GM21825 (cell line): ENCODE measurements at regions not wholly inside any gene's neighbourhood (a gene's known extent, or its start where the extent isn't known, plus 50 kb on each side); places are given as distances from the start of the nearest gene placed in this dataset.

Source experiments
- ATAC-seq: cut with Tn5 transposase; IDR thresholded peaks from one replicate; pipeline ENCODE4 v1.9.1; 2021; ENCODE audit warnings: mild to moderate bottlenecking, moderate library complexity; ENCODE audit not compliant: unreplicated experiment

DNA sequence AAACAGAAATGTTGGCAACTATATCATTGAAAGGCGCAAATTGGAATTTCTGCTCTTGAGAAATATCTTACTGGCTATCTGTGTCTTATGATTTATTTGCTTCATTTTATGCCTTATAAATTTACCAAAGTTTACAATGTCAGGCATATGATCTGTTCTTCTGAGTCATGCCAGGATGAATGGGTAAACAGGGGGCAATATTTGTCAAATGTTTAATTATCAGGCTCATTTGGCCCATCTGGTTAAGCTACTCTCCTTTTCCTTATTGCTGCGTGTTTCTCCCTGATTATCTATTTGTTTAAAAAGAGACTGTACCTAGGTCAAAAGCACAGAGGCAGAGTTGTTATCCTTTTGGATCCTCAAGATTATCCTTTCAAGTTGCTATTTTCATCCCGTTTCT lies 903.8 kb upstream of the PCDH10 start:
- ATAC-seq: no peak

DNA sequence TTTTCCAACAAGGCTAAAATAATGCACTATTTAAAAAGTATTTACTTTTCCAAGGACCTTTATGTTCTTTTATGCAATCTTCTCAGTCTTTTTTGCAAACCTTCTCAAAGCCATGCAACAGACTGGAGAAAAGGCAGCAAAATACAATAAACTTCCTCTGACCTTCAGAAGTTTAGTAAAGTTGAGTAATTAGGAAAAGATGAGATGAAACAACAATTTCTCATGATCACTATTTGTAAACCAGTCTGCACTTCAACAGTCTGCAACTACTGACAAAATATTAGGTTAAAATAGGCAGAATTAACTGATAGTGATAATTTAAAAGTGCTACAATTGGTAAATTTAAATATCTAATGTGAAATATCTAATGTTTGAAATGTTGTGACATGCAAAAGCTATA lies 884.9 kb upstream of the PCDH10 start:
- no peak for ATAC-seq

DNA sequence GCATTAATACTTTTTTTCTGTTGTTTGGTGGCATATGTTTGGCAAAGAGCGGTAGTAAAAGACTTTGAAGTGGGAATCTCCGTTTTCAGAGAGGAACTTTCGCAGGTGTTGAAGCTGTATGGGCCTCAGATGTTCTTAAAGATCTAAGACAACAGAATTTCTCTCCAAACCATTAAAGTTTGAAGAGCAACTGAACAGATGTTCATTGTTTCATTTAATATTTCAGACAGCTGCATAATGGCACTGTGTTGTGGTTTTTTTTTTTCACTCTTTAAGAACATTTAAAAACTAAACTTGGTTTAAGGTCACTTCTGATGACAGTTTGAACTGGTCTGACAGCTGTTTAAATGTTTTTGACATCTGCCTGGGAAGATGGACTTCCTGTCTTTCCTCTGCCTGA lies 882.7 kb upstream of the PCDH10 start:
- ATAC-seq: no peak

DNA sequence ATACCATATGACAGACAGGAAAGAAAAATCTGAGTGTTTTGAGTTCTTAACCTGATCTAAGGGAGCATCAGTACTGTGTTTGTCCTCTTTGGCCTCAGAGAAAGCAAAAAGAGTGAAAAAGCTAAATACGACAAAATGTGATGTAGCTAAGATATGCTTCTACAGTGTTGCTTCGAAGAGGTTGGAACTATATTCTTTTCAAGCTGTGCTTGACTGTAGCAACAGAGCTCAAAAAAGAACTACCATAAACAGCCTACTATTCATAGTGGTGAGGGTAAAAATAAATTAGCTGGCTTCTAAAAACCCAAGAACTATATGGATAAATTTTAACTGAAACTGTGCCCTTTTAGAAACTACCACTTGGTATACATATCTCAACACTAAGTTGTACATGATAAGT lies 881.8 kb upstream of the PCDH10 start:
- ATAC-seq: no peak

DNA sequence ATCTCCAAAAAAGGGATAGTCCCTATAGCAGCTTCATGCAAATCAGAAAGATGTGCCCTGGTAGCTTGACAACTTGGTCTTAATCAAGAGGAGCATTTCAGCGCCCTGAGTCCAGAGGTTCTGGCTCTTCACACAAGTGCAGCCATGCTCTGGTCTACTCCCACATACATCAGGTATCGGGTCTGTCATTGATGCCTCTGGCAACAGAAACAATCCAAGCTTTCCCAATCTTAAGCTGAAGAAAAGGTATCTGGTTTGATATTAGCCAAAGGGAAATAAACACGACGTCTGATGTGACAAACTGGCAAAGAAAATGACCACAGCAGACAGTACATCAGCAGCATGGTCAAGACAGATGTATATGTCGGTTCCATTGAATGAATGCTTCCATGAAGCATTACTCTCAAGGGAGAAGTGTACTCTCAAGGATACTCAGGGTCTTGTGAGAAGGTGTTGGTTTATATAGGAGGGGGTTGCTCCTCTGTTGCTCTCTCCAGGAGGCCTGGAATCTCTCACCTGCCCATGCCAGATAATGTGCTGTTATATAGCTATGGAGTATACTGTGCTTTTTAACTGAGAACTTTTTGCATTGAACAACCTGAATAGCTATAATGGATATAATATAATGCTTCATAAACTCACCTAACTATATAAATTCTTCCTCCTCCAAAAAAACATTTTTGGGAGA lies 879.6 kb upstream of the PCDH10 start:
- no peak for ATAC-seq

DNA sequence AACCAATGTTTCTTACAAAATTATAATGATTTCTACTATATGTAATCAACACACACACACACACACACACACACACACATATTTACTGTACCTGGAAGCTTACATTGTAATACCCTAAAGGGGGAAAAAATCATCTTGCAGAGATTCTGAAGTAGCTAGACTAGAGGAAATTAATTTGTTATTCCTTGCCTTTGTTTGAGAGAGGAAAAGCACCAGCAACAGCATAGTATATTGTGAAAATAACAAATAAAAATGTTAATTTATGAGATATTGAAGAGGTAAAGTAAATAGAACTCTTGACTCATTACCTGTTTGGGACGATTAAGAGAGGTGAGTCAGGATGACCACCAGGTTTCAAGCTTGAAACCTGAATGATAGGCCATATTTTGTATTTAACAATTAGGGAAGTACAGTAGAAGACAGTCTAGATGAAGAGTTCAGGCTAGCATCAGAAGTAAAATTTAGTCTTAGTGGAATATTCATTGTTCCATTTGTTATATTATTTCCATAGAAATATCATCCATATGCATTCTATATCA lies 873.4 kb upstream of the PCDH10 start:
- no peak for ATAC-seq

DNA sequence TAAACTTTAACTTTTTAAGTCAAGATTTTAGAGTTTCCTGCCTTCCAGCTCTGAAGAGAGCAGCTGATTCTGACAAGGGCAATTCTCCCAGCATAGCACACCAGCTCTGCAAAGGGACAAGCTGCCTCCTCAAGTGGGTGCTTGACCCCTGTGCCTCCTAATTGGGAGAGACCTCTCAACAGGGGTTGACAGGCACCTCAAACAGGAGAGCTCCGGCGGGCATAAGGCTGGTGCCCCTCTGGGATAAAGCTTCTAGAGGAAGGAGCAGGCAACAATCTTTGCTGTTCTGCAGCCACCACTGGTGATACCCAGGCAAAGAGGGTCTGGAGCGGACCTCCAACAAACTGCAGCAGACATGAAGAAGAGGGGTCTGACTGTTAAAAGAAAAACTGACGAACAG lies 872.9 kb upstream of the PCDH10 start:
- no peak for ATAC-seq

DNA sequence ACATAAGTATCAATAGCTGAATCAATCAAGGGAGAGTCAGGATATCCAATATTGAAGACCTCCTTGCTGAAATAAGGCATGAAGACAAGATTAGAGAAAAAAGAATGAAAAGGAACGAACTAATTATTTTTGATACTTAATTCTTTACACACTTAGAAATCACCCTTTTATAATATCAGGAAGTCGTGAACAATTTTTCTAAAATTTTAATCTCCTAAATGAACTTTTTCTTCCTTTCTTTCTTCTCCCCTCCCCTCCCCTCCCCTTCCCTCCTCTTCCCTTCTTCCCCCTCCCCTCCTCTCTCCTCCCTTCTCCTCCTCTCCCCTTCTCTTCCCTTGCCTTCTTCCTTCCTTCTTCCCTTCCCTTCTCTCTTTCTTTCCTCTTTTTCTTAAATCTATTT lies 872.1 kb upstream of the PCDH10 start:
- no peak for ATAC-seq

DNA sequence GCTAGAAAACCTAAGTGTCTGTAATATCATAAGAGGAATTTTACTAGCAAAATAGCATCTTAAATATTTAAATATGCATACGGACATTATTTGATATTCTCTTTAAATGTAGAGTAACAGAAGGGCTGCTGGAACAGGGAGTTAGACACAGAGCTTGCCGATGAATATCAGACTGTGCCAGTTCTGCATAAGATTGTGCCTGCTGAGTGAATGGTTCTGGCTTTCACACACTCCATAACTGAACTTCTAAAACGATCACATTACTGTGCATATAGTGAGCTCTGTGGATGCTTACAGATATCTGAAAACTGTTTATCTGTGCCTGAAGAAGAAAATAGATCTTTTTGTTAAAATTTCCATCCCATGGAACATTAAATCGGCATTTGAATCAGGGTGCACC lies 867.4 kb upstream of the PCDH10 start:
- no peak for ATAC-seq

DNA sequence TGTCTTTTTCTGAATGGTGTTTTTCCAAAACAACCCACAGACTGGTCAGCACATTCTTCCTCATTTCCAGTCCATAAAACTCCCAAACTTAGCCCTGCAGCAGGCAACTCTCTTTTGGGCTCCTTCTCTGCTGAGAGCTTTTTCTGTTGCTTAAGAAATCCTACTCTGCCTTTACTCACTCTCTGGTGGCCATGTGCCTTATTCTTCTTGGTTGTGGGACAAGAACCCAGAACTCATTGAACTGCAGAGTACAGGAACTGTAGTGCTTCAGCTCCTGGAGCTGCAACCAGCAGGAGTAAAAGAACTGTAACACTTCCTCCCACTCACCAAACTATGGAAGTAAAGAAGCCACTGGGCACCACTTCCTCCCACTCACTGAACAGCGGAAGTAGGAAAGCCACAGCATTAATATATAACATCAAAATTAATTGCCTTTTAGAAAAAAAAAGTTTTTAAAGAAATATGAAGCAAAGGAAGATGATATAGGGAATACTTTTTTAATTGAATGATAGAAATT lies 864.1 kb upstream of the PCDH10 start:
- no peak for ATAC-seq

DNA sequence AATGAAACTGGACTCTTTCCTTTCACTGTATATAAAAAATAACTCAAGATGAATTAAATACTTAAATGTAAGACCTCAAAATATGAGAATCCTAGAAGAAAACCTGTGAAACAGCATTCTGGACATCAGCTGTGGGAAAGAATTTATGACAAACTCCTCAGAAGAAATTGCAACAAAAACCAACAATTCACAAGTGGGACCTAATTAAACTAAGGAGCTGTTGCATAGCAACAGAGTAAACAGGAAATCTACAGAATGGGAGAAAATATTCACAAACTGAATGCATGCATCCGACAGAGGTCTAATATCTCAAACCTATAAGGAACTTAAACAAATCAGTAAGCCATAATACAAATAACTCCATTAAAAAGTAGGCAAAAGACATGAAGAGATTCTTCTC lies 851.7 kb upstream of the PCDH10 start:
- ATAC-seq: no peak

DNA sequence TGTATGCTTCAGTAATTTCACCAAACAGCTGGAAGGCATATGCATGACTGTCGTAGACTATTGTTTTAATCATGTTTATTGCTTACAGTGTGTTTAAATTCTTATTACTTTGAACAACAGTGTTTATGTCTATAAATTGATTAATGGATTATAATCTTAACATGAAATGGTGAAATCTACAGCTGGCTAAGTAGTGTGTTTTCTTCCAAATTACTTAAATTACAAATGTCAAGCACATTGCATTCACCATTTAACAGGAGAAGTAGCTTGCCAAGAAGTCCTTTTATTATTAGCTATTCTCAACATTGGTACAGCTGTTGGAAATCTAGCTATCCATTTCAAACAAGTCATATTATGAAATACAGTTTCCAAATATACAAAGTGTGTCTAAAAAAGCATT lies 849.3 kb upstream of the PCDH10 start:
- ATAC-seq: no peak

DNA sequence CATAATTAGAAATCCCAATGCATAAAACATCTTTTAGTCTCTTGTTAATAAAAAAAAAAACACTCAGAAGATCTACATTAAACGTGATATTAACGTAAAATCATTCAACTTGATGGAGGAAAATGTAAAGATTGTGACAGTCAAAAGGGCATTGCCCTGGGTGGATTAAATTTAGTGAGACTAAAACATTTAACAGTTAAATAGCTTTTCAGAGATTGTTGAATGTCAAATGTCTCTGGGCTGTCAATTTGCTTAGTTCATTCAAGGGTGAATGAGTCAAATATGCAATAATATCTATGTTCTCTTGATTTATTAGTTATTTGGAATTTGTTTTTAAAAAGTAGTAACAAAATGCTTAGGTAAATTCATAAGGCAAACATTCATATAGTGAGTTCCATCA lies 836.6 kb upstream of the PCDH10 start:
- ATAC-seq: no peak

DNA sequence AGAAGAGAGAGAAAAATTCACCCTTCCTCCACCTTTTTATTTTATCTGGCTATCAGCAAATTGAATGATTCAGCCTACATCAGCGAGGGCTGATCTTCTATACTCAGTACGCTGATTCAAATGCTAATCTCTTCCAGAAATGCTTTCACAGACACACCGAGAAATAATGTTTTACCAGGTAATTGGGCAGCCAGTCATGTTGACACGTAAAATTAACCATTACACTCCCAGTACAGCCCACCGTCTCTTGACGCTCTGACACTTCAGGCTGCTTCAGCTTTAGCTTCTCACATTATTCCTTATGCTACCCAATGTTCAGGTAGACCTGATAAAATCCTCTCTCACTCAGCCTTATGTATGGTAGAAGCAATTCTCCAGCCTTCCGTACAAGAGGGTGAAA lies 835.2 kb upstream of the PCDH10 start:
- no peak for ATAC-seq

DNA sequence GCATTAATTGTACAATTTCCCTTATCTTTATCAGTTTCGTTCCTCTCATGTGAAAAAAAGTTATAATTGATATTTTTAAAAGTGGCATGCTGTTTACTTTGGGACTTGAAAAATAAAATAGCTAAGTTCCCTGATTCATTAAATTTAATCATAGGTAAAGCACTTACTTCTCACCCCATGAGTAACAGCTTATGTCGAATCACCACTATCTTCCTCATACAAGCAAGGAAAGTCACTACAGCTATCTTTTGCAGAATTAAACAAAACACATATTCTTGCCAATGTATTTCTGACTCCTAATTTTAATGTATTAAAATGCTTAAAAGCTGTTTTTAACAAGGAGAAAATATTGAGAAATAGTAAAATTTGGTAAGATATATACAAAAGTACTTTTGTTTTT lies 832.4 kb upstream of the PCDH10 start:
- no peak for ATAC-seq

DNA sequence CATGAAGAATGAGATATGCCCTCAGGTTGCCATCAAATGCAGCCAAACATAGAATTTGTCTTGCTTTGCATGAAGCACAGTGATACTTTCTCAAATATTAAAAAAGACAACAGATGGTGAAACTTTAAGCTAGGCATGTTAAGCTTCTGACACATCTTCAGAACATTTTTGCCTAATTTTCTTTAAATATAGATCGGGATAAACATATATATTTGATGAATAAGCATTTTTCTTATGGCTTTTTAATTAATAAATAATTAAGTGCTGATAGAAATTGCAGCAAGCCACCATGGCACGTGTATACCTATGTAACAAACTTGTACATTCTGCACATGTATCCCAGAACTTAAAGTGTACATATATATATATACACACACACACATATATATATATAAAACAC lies 831.2 kb upstream of the PCDH10 start:
- no peak for ATAC-seq

DNA sequence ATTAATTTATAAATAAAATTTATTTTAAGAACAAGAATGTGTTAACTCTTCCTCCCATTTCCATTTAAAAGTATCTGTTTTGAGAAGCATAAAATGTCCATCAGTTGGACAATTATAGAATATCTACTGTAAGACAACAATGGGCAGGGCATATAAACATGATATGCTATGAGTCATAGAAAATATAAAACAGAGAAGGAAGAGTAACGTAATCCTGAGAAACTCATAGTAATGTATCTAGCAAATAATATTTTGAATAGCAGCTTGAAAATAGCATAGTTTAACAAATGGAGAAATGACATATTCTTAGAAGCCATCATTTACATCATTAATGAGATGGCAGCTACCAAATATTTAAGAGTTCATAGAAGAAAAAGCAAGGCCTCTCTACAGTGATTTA lies 820.3 kb upstream of the PCDH10 start:
- ATAC-seq: no peak

DNA sequence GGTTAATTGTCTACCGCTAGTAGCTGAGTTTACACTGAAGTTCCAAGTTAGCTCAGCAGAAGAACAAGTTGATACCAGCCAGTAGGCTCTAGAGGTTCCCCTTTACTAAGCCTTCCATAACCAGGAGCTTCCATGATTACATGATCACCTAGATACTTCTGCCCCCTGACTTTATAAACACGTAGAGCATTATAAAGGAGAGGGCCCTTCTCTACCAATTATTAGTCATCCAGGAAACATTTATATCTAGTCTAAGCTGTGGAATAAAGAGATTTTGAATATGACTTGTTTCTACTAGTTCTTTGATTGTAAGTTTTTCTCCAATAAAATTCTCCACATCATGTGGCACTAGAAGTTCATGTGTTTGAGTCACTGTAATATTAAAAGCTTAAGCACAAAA lies 818.1 kb upstream of the PCDH10 start:
- no peak for ATAC-seq

DNA sequence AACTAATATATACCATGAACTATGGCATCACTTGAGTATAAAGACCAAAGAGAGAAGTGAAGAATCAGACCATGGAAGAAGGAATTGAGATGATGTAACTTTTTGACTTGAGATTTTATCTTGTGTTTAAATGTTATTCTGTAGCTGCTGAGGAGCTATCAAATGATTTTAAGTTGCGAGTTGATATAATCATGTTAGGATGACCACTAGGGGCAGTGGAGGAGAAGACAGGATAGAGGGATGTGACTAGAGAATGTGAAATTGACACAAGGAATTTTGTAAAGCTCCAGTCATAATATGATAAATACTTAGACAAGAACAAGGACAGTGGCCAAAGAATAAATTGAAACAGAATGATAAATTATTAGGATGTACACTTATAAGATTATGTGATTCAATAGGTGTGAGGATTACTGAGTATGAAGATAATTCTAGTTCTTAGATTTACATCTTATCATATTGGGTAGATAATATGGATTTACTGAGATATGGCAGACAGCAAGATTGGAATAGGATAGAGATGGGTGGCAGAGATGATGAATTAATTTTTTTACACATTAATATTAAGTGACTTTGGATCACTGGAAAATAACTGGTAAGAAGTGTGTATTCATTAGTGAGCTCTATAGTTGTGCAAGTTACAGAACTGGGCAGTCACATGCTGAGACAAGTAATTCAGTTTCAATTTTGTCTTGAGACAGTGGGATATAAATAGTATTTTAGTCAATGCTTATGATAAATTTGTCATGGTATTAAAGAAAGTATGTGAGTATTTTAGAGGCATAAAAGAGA lies 816.0 kb upstream of the PCDH10 start:
- ATAC-seq: no peak

DNA sequence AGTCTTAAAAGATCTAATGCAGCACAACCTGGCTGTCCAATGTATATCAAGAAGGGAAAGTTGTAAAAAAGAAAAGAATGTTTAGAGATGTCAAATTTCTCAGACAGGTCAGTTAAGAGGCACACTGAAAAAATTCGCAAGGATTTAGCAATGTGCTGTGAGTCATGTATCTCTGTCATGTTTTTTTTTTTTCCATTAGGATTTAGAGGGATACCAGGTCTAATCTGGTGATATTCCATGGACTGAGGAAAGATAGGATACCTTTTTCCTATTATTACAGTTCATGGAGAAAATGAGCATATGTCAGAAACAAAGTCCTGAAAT lies 815.4 kb upstream of the PCDH10 start:
- ATAC-seq: no peak

DNA sequence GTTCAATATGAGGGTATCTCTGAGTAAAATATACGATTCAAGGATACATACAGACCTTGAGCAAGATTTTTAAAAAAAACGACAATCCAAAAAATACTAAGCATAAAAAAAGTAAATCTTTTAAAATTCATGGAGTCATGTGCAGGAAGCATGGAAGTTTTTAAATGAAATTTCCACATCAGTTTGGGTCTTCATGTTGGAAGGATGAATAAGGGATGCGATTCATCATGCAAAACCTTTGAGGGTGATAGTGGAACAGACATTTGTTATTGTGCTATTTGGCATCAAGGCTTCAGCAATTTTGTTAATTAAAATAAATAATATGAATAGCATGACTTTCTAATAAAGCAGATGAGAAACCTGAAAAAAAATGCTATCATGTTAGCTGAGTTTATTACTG lies 815.0 kb upstream of the PCDH10 start:
- no peak for ATAC-seq
